Ovary (tissue), 3 donors: ENCODE measurements at regions not wholly inside any gene's neighbourhood (a gene's known extent, or its start where the extent isn't known, plus 50 kb on each side); places are given as distances from the start of the nearest gene placed in this dataset.

Experiments used
- EP300 ChIP-seq: sonication (generic); formaldehyde crosslinking; IDR thresholded peaks from one replicate; pipeline ENCODE4 v1.6.1; 2017; ENCODE audit warnings: antibody characterized with exemption
- POLR2A ChIP-seq: fragments of 450-650 bp; IDR thresholded peaks from one replicate; pipeline ENCODE4 v1.6.1; 2017; ENCODE audit warnings: antibody characterized with exemption, mild to moderate bottlenecking, moderate library complexity
- TF ChIP-seq, protein P1 (sequence below), 3 donors: fragments of 450-650 bp in 2 of 3; fragments of 200-600 bp in 1 of 3; IDR thresholded peaks; one replicate each; pipeline versions ENCODE4 v1.5.1 to v1.8.0; 2016 to 2022; ENCODE audit warnings: antibody characterized with exemption in 3 of 3, mild to moderate bottlenecking in 1 of 3
- donor health status: DM: no; HTN: no; CAD: no.

DNA sequence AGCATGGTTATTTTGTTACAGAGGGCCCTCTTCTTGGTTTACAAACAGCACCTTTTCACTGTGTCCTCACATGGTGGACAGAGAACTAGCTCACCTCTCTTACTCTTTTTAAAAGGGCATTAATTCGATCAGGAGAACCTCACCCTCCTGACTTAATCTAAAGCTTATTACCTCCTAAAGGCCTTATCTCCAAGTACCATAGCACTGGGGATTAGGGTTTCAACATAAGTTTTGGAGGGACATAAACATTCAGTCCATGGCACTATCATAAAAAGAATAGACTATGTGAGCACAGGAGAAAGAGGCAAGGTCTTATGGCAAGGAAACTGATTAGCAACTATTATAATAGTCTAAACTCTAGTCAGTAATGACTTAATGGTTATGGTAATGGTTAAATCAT is 736.2 kb upstream of the ADGRB3 start:
- no peak for TF ChIP-seq EP300
- TF ChIP-seq, protein P1, sequence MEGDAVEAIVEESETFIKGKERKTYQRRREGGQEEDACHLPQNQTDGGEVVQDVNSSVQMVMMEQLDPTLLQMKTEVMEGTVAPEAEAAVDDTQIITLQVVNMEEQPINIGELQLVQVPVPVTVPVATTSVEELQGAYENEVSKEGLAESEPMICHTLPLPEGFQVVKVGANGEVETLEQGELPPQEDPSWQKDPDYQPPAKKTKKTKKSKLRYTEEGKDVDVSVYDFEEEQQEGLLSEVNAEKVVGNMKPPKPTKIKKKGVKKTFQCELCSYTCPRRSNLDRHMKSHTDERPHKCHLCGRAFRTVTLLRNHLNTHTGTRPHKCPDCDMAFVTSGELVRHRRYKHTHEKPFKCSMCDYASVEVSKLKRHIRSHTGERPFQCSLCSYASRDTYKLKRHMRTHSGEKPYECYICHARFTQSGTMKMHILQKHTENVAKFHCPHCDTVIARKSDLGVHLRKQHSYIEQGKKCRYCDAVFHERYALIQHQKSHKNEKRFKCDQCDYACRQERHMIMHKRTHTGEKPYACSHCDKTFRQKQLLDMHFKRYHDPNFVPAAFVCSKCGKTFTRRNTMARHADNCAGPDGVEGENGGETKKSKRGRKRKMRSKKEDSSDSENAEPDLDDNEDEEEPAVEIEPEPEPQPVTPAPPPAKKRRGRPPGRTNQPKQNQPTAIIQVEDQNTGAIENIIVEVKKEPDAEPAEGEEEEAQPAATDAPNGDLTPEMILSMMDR (IDR thresholded peaks at IDR 0.05), result no peak
- no peak for TF ChIP-seq POLR2A
